MG63 (cell line): ENCODE measurements at regions not wholly inside any gene's neighbourhood (a gene's known extent, or its start where the extent isn't known, plus 50 kb on each side); places are given as distances from the start of the nearest gene placed in this dataset.

Experiments
- DNase-seq: peaks from one replicate; pipeline ENCODE4 v3.0.0-alpha.2; 2020
- H3K27me3 ChIP-seq: fragments of 250-450 bp; sonication (Bioruptor Pico); 2 replicates; pipeline ENCODE4 v1.5.1; 2020; ENCODE audit warnings: mild to moderate bottlenecking, moderate library complexity
- H3K36me3 ChIP-seq: fragments of 250-450 bp; sonication (Bioruptor Pico); 2 replicates; pipeline ENCODE4 v1.5.1; 2020; ENCODE audit warnings: mild to moderate bottlenecking, moderate library complexity
- H3K4me3 ChIP-seq: fragments of 250-450 bp; sonication (Bioruptor Pico); 2 replicates; pipeline ENCODE4 v1.5.1; 2020; ENCODE audit warnings: mild to moderate bottlenecking, moderate library complexity
- H3K9me3 ChIP-seq: fragments of 250-450 bp; sonication (Bioruptor Pico); 2 replicates; pipeline ENCODE4 v1.5.1; 2020; ENCODE audit warnings: mild to moderate bottlenecking, moderate library complexity

DNA sequence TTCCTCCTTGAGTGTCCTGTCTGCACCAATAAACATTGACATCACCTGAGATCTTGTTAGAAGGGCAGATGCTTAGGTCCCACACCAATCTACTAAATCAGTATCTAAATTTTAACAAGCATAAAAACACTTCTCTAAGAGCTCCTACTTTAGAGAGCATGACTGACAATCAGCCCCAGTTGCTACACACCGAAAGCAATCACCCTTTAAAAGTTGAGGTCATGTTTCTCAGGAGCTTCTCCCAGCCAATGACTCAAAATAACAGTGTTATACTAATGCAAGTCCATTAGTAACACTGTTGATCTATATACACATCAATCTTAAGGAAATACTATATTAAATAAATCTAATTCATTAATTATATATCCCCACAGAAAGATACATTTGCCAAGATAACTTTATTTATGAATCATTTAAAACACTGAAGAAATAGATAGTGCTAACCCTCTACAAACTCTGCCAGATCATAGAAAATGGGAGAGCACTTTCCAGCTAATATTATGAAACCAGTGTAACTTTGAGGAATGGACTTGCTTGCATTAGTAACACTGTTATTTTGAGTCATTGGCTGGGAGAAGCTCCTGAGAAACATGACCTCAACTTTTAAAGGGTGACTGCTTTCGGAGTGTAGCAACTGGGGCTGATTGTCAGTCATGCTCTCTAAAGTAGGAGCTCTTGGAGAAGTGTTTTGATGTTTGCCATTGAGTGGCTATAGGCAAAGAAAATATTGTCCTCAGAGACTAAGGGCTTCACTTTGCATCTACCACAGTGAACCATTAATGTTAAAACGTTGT, 109.8 kb upstream of the HDX start:
- H3K9me3 ChIP-seq = no peaks in the 10 kb centered on the region
- no peaks in the 10 kb centered on the region for H3K36me3 ChIP-seq
- DNase-seq = no peak
- H3K27me3 ChIP-seq = no peaks in the 10 kb centered on the region
- no peak overlapping the region for H3K4me3 ChIP-seq

GRCh38 chrX:84634201-84634782, 132.0 kb upstream of the HDX start:
- Histone ChIP-seq H3K9me3 (no peaks in the 10 kb centered on the region), H3K27me3 (no peaks in the 10 kb centered on the region), H3K36me3 (no peaks in the 10 kb centered on the region), H3K4me3 (no peak overlapping the region)
- no peak for DNase-seq

- no peak overlapping the region for H3K4me3 ChIP-seq
- H3K9me3 ChIP-seq = no peaks in the 10 kb centered on the region
- H3K27me3 ChIP-seq = no peaks in the 10 kb centered on the region
- no peak for DNase-seq
- no peaks in the 10 kb centered on the region for H3K36me3 ChIP-seq
Measured at GRCh38 chrX:84666086-84666485, 163.8 kb upstream of the HDX start.

DNA sequence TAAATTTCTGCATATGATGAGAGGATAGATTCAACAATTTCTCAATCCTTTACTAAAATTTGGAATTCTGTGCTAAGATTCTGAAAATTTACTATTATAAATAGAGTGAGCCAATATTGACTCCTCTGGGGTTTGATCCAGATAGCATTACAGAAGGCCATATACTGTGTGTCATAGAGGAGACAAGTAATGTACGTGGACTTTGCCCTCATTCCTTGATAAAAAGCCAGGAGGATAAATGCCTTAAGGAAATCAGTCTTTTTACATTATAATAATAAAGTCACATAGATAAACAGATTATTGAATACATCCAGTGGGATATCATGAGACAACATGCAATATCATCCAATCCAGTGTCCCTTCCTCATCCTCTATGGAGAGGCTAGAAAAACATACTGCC, 188.0 kb upstream of the HDX start:
- no peak for DNase-seq
- Histone ChIP-seq H3K27me3 (no peaks in the 10 kb centered on the region), H3K36me3 (no peaks in the 10 kb centered on the region), H3K4me3 (no peak overlapping the region), H3K9me3 (no peaks in the 10 kb centered on the region)

DNA sequence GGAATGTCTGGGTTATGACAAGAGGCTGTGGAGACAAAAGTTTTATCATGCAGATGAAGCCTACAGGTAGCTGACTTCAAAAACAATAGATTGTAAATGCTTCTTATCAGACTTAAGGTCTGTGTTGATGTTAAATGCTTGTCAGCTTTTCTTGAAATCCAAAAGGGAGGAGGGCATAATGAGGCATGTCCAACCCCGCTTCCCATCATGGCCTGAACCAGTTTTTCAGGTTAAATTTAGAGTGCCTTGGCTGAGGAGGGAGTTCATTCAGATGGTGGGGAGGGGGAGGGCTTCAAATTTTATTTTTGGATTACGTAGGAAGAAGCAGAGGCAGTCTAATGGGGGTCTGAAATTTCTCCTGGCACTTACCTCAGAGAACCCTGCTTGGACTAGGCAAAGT, 207.7 kb upstream of the HDX start:
- DNase-seq = no peak
- Histone ChIP-seq H3K36me3 (no peaks in the 10 kb centered on the region), H3K4me3 (no peak overlapping the region), H3K27me3 (no peaks in the 10 kb centered on the region), H3K9me3 (no peaks in the 10 kb centered on the region)

GRCh38 chrX:84710611-84711010, 208.4 kb upstream of the HDX start:
- Histone ChIP-seq H3K36me3 (no peaks in the 10 kb centered on the region), H3K4me3 (no peak overlapping the region), H3K27me3 (no peaks in the 10 kb centered on the region), H3K9me3 (no peaks in the 10 kb centered on the region)
- no peak for DNase-seq

- H3K4me3 ChIP-seq = no peak overlapping the region
- no peaks in the 10 kb centered on the region for H3K9me3 ChIP-seq
- H3K36me3 ChIP-seq = no peaks in the 10 kb centered on the region
- H3K27me3 ChIP-seq = no peaks in the 10 kb centered on the region
- DNase-seq = no peak
Measured at GRCh38 chrX:84712621-84713020, 210.4 kb upstream of the HDX start.

DNA sequence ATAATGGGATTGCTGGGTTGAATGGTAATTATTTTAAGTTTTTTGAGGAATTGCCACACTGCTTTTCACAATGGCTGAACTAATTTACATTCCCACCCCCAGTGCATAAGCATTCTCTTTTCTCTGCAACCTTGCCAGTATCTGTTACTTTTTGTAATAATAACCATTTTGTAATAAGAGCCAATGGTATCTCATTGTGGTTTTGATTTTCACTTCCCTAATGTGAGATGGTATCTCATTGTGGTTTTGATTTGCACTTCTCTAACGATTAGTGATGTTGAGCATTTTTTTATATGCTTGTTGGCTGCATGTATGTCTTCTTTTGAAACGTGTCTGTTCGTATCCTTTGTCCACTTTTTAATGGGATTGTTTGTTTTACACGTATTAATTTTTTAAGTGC, 213.1 kb upstream of the HDX start:
- no peaks in the 10 kb centered on the region for H3K9me3 ChIP-seq
- H3K27me3 ChIP-seq = no peaks in the 10 kb centered on the region
- DNase-seq = no peak
- H3K4me3 ChIP-seq = no peak overlapping the region
- H3K36me3 ChIP-seq = no peaks in the 10 kb centered on the region

- no peaks in the 10 kb centered on the region for H3K9me3 ChIP-seq
- no peak for DNase-seq
- no peaks in the 10 kb centered on the region for H3K27me3 ChIP-seq
- no peaks in the 10 kb centered on the region for H3K36me3 ChIP-seq
- no peak overlapping the region for H3K4me3 ChIP-seq
Measured at GRCh38 chrX:84717343-84717742, 215.1 kb upstream of the HDX start.

DNA sequence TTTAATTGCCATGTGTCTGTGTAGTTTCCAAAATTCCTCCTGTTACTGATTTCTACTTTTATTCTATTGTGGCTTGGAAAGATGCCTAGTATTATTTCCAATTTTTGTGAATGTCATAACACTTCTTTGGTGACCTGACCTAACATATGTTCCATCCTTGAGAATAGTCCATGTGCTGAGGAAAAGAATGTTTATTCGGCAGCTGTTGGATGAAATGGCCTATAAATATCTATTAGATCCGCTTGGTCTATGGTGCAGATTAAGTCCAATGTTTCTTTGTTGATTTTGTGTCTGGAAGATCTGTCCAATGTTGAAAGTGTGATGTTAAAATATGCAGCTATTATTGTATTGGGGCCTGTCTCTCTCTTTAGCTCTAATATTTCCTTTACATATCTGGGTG, 219.2 kb upstream of the HDX start:
- no peaks in the 10 kb centered on the region for H3K27me3 ChIP-seq
- no peaks in the 10 kb centered on the region for H3K9me3 ChIP-seq
- no peak overlapping the region for H3K4me3 ChIP-seq
- no peaks in the 10 kb centered on the region for H3K36me3 ChIP-seq
- DNase-seq = no peak

GRCh38 chrX:84724576-84724975, 222.3 kb upstream of the HDX start:
- Histone ChIP-seq H3K36me3 (no peaks in the 10 kb centered on the region), H3K9me3 (no peaks in the 10 kb centered on the region), H3K4me3 (no peak overlapping the region), H3K27me3 (no peaks in the 10 kb centered on the region)
- DNase-seq = no peak

- no peak overlapping the region for H3K4me3 ChIP-seq
- DNase-seq = no peak
- H3K36me3 ChIP-seq = no peaks in the 10 kb centered on the region
- no peaks in the 10 kb centered on the region for H3K9me3 ChIP-seq
- H3K27me3 ChIP-seq = no peaks in the 10 kb centered on the region
Measured at GRCh38 chrX:84729408-84729807, 227.2 kb upstream of the HDX start.

DNA sequence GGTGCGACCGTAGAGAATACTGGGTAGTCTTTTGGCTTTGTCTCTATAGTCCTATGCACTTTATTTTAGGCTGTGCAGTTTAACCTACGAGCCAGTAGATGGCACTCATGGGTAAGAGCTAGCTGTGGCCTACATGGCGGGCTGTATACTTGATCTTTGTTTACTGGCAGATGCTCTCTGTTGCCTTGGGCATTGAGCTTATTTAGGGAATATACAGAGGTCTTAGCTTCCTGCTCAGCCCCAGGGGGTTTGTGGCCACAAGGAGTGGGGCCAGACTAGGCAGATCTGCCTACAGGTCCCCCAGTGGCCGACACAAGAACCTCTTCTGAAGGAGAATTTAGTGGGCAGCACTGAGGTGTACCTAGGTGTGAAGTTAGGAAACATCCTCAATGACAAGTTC, 227.6 kb upstream of the HDX start:
- no peaks in the 10 kb centered on the region for H3K36me3 ChIP-seq
- no peaks in the 10 kb centered on the region for H3K27me3 ChIP-seq
- peak; percentile 0 for DNase-seq
- H3K9me3 ChIP-seq = no peaks in the 10 kb centered on the region
- H3K4me3 ChIP-seq = no peak overlapping the region

- DNase-seq = no peak
- Histone ChIP-seq H3K4me3 (no peak overlapping the region), H3K27me3 (no peaks in the 10 kb centered on the region)
Measured at GRCh38 chrX:84735025-84735424, 232.8 kb upstream of the HDX start.

DNA sequence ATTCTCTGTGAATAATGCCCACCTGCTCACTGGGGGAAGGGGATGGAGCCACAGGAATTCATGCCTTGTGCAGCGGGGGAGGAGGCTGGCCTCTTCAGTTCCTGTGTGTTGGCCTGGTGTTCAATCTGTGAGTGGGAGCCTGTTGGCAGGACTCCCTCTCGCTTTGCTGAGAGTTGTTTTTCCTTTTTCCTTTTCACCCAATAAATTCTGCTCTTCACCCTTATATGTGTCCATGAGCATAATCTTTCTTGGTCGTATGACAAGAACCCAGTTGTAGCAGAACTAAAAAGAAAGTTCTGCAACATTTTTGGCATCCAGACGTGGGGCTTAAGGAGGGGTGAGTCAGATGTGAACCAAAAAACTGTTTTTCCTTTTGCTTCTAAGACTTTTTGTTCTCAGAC, 235.2 kb upstream of the HDX start:
- DNase-seq = no peak
- Histone ChIP-seq H3K27me3 (no peaks in the 10 kb centered on the region), H3K36me3 (no peaks in the 10 kb centered on the region), H3K9me3 (no peaks in the 10 kb centered on the region), H3K4me3 (no peak overlapping the region)

More at GRCh38 chrX:84735025-84735424, 232.8 kb upstream of the HDX start:
- H3K36me3 ChIP-seq = no peaks in the 10 kb centered on the region
- H3K9me3 ChIP-seq = no peaks in the 10 kb centered on the region

DNA sequence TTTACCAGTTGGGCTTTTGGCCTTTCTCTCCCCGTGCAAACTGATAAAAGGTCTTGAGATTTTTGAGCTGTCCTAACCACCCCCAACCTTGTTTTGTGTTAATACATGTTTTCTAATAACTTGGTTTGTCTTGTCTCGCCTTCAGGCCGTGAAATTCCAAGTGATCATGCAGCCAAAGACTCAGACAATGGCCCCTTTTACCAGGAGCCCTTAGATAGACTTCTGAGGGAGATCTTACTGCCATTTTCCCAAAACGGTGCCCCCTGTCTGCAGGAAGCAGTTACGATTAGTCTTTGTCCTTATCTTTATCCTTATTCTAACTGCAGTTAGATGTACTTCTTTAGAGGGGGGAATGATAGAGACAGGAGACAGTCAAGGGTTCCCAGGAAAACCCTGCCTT, 245.3 kb upstream of the HDX start:
- Histone ChIP-seq H3K9me3 (no peaks in the 10 kb centered on the region), H3K36me3 (no peaks in the 10 kb centered on the region), H3K27me3 (no peaks in the 10 kb centered on the region), H3K4me3 (no peak overlapping the region)
- no peak for DNase-seq

DNA sequence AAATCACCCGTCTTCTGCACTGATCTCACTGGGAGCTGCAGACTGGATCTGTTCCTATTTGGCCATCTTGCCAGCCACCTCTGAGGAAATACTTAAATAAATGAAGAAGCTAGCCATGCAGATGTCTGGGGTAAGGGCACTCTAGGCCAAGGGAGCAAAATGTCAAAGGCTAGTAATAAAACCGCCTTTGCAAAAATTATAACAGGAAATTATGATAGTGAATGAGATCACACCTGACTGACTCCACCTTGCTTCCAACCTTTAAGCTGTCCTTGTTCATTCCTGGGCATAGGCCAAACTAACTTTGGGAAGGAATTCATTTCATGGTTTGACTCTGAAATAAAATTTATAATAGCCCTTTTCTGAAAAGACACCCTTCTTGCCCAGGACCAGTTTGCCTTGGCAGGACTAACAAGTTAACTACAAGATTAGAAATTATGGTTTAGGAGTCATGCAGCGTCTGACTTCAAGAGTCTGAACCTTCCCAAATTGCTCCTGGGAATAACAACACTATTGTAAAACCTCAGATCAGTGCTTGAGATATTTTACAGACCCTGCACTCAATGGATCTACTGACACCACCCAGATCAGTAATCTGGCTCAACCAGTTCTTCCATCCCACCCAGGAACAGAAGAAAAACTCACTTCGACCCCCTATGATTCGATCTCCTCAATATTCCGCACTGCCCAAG, 246.9 kb upstream of the HDX start:
- no peaks in the 10 kb centered on the region for H3K27me3 ChIP-seq
- DNase-seq = no peak
- no peak overlapping the region for H3K4me3 ChIP-seq
- H3K36me3 ChIP-seq = no peaks in the 10 kb centered on the region
- no peaks in the 10 kb centered on the region for H3K9me3 ChIP-seq

- no peak for DNase-seq
- Histone ChIP-seq H3K4me3 (no peak overlapping the region), H3K36me3 (no peaks in the 10 kb centered on the region), H3K9me3 (no peaks in the 10 kb centered on the region), H3K27me3 (no peaks in the 10 kb centered on the region)
Measured at GRCh38 chrX:84760560-84760959, 243.1 kb upstream of the APOOL start.
